ENCODE measurements at regions not wholly inside any gene's neighbourhood (a gene's known extent, or its start where the extent isn't known, plus 50 kb on each side); places are given as distances from the start of the nearest gene placed in this dataset.

DNA sequence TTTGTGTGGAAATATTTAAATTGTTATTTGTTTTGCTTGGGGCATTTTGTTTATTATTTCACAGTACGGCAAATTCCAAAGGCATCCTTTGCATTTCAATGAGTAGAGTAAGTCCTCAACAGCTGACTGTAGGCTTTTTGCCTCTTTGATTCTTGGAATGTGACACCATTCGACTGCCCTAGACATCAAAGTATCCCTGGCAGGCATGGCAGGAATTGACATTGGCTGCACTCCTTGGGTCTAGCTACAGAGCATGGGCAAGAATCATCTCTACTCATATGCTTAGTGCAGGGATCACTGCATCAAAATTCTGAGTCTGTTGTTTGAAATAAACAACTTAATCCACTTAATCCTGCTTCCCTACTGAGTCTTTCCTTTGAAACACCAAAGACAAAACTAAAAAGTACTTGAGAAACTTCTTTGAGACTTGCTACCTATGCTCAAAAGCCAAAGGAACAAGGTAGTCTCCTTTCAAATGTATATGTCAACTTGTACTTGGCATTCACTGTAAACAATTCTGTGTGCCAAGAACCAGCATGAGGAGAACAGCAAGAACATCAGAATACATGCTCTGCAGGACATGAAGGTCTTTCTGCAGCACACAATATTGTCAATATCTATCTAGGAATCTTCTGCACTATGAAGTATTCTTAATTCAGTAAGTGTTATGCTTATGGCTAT lies 1569.0 kb upstream of the FLRT2 start:
- DNase-seq (ENCODE audit: low read depth), result no peak
- TF ChIP-seq, protein P1, sequence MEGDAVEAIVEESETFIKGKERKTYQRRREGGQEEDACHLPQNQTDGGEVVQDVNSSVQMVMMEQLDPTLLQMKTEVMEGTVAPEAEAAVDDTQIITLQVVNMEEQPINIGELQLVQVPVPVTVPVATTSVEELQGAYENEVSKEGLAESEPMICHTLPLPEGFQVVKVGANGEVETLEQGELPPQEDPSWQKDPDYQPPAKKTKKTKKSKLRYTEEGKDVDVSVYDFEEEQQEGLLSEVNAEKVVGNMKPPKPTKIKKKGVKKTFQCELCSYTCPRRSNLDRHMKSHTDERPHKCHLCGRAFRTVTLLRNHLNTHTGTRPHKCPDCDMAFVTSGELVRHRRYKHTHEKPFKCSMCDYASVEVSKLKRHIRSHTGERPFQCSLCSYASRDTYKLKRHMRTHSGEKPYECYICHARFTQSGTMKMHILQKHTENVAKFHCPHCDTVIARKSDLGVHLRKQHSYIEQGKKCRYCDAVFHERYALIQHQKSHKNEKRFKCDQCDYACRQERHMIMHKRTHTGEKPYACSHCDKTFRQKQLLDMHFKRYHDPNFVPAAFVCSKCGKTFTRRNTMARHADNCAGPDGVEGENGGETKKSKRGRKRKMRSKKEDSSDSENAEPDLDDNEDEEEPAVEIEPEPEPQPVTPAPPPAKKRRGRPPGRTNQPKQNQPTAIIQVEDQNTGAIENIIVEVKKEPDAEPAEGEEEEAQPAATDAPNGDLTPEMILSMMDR (IDR thresholded peaks at IDR 0.05; ENCODE audit: insufficient read depth, low read length, poor library complexity, severe bottlenecking), result no peak
- H3K36me3 ChIP-seq (ENCODE audit: control insufficient read depth, insufficient read depth, low read length), result no peaks in the 10 kb centered on the region
- H3K4me3 ChIP-seq (ENCODE audit: low read depth, low read length), result no peak overlapping the region
- no peaks in the 10 kb centered on the region for H3K27me3 ChIP-seq (ENCODE audit: control insufficient read depth, insufficient read depth, low read length)

DNA sequence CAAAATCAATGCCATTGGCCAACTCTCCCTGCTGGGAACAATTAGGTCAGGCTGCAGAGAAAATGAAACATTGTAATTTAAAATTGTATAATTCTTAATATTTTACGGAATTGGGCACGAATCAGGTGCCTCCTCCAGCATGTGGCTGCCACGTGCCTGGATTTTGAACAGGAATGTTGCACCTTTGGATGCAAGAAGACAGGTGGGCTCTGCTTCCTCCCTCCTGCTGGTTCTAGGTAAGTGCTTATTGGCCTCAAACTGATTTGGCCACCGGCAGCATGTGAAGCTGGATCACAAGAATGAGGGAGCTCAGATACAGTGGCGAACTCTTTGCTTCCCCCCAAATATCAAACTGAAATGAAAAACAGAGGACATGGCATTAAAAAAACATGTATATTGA lies 1559.9 kb upstream of the FLRT2 start:
- TF ChIP-seq, protein P1 (IDR thresholded peaks at IDR 0.05; ENCODE audit: insufficient read depth, low read length, poor library complexity, severe bottlenecking), result no peak
- H3K27me3 ChIP-seq (ENCODE audit: control insufficient read depth, insufficient read depth, low read length), result no peaks in the 10 kb centered on the region
- H3K4me3 ChIP-seq (ENCODE audit: low read depth, low read length), result no peak overlapping the region
- no peak for DNase-seq (ENCODE audit: low read depth)
- no peaks in the 10 kb centered on the region for H3K36me3 ChIP-seq (ENCODE audit: control insufficient read depth, insufficient read depth, low read length)

DNA sequence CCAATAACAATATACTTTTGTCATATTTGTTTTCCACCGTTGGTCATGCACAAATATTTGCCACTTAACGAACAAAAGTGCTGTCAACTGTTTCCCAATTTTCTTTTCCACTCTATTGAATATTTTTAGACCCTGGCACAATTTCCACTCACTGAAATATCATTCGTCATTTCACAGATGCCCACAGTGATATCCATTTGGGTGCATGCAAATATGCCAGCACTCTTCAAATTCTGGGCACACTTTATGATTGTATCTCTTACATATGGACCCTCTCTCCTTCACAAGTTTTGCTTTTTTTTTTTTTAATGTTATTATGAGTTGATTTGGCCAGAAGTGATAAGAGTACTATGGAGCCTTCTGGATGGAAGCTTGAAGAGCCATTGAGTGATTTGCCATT lies 1557.3 kb upstream of the FLRT2 start:
- Histone ChIP-seq H3K4me3 (ENCODE audit: low read depth, low read length) (no peak overlapping the region), H3K27me3 (ENCODE audit: control insufficient read depth, insufficient read depth, low read length) (no peaks in the 10 kb centered on the region), H3K36me3 (ENCODE audit: control insufficient read depth, insufficient read depth, low read length) (no peaks in the 10 kb centered on the region)
- TF ChIP-seq, protein P1 (IDR thresholded peaks at IDR 0.05; ENCODE audit: insufficient read depth, low read length, poor library complexity, severe bottlenecking), result no peak
- no peak for DNase-seq (ENCODE audit: low read depth)

DNA sequence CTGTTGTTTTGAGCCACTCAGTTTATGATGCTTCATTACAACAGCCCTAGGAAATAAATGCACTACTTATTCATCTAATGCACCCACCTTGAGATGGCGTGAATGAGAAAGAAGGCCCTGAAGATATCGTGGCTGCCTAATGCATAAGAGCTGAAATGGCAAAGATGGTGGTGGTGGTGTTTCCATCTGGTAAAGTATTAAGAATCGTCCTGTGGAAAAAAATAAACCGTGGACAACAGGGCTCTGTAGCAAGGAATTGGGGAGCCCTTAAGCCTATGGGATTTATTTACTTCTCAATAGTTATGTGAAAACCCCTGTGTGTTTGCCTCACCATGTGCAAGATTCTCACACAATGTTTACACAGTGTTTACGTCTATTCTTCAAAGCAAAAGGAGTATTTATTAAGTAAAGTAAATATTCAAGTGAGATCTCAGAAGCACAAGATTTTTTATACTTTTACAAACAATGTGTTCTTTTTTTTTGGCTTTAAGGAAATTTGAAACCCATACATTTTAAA lies 1555.2 kb upstream of the FLRT2 start:
- H3K36me3 ChIP-seq (ENCODE audit: control insufficient read depth, insufficient read depth, low read length), result no peaks in the 10 kb centered on the region
- H3K27me3 ChIP-seq (ENCODE audit: control insufficient read depth, insufficient read depth, low read length), result no peaks in the 10 kb centered on the region
- DNase-seq (ENCODE audit: low read depth), result no peak
- TF ChIP-seq, protein P1 (IDR thresholded peaks at IDR 0.05; ENCODE audit: insufficient read depth, low read length, poor library complexity, severe bottlenecking), result no peak
- H3K4me3 ChIP-seq (ENCODE audit: low read depth, low read length), result no peak overlapping the region

DNA sequence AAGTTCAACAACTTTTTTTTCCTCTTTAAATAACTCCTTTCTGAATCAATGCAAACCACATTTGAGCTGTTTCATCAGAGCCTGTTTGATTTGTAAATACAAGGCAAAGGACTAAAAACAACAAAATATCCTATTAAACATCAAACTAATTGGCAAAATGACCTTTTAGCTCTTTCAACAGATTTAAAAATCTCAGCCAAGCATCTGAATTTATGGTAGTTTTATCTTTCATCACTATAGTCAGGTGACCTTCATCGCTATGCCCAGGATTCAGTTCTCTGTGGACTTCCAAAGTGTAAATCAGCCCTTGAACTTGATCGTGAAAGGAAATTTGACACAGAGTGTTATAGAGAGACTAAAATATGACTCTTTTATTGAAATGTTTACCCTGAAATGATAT lies 1554.5 kb upstream of the FLRT2 start:
- Histone ChIP-seq H3K36me3 (ENCODE audit: control insufficient read depth, insufficient read depth, low read length) (no peaks in the 10 kb centered on the region), H3K27me3 (ENCODE audit: control insufficient read depth, insufficient read depth, low read length) (no peaks in the 10 kb centered on the region), H3K4me3 (ENCODE audit: low read depth, low read length) (no peak overlapping the region)
- TF ChIP-seq, protein P1 (IDR thresholded peaks at IDR 0.05; ENCODE audit: insufficient read depth, low read length, poor library complexity, severe bottlenecking), result no peak
- no peak for DNase-seq (ENCODE audit: low read depth)

Measured in kidney epithelial cell (primary cell).